ENCODE measurements at regions not wholly inside any gene's neighbourhood (a gene's known extent, or its start where the extent isn't known, plus 50 kb on each side); places are given as distances from the start of the nearest gene placed in this dataset.

DNA sequence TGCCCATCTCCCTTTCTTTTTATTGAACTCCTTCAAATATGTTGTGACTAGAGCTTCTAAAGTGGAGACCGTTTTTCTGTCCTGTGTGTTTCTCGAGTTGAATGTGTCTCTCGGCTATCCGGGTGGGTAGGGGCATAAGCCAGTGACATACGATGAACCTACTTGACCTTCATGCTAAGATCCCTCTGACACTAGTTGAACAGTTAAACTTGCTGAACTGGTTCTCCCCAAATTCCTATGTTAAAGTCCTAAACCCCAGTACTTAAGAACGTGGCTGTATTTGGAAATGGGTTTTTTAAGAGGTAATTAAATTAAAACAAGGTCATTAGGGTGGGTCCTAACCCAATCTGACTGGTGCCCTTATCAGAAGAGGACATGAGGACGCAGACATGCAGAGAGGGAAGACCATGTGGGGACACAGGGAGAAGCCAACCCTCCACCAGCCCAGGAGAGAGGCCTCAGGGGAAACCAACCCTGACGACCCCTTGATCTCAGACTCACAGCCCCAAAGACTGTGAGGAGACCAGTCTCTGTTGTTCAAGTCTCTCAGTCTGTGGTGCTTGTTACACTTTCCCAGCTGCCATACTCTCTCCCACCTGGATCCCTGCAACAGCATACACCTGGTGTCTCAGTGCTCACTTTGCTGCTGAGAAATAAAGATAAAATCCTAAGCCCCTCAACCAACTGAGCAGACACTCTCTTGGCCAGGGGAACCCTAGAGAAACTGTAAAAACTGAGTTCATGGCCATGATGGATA is 208.4 kb downstream of the MYLK4 start:
- no peaks in the 10 kb centered on the region for H3K79me2 ChIP-seq (ENCODE audit: insufficient read depth, low read length)
- H3K9me3 ChIP-seq (ENCODE audit: control insufficient read depth in 1 of 2, insufficient read depth in 1 of 2, low read depth in 1 of 2, low read length in 2 of 2), result no peaks in the 10 kb centered on the region
- H3K9me2 ChIP-seq (ENCODE audit: insufficient read depth), result no peaks in the 10 kb centered on the region
- H3K9ac ChIP-seq (ENCODE audit: low read length), result no peak overlapping the region
- ATAC-seq, result no peak
- no peak for DNase-seq (ENCODE audit: low read depth, low spot score)
- CTCF ChIA-PET, result no interaction called here
- no TSS peak for BruUV-seq (replicated peaks)
- H2AFZ ChIP-seq (ENCODE audit: low read depth, low read length, poor library complexity, severe bottlenecking), result no peak overlapping the region
- no peak overlapping the region for H3K4me3 ChIP-seq (replicated peaks in 1 of 2; ENCODE audit: low read depth in 1 of 2, low read length in 2 of 2)
- intact Hi-C loops (cut with micrococcal nuclease), result no loop called here
- H4K20me1 ChIP-seq (ENCODE audit: insufficient read depth), result no peaks in the 10 kb centered on the region
- POLR2A ChIA-PET, result no interaction called here
- H3K36me3 ChIP-seq (ENCODE audit: control insufficient read depth in 1 of 2, insufficient read depth in 2 of 2, low read length in 2 of 2), result no peaks in the 10 kb centered on the region
- RAD21 ChIA-PET (ENCODE audit: low non-redundant PET in 1 of 2, low total read pairs in 2 of 2, uncharacterized antibody in 2 of 2, unreplicated experiment in 2 of 2), result no interaction called here
- no peak overlapping the region for H3K4me2 ChIP-seq (ENCODE audit: low read length)
- H3K4me1 ChIP-seq (ENCODE audit: control insufficient read depth in 1 of 2, insufficient read depth in 2 of 2, low read length in 2 of 2), result peaks cover 0 to 5% of the 10 kb centered on the region in 2 experiments; a peak in 1 of 4 replicates
- no peak for TF ChIP-seq EZH2phosphoT487 (IDR thresholded peaks at IDR 0.05; ENCODE audit: borderline replicate concordance)
- TF ChIP-seq, protein P1, sequence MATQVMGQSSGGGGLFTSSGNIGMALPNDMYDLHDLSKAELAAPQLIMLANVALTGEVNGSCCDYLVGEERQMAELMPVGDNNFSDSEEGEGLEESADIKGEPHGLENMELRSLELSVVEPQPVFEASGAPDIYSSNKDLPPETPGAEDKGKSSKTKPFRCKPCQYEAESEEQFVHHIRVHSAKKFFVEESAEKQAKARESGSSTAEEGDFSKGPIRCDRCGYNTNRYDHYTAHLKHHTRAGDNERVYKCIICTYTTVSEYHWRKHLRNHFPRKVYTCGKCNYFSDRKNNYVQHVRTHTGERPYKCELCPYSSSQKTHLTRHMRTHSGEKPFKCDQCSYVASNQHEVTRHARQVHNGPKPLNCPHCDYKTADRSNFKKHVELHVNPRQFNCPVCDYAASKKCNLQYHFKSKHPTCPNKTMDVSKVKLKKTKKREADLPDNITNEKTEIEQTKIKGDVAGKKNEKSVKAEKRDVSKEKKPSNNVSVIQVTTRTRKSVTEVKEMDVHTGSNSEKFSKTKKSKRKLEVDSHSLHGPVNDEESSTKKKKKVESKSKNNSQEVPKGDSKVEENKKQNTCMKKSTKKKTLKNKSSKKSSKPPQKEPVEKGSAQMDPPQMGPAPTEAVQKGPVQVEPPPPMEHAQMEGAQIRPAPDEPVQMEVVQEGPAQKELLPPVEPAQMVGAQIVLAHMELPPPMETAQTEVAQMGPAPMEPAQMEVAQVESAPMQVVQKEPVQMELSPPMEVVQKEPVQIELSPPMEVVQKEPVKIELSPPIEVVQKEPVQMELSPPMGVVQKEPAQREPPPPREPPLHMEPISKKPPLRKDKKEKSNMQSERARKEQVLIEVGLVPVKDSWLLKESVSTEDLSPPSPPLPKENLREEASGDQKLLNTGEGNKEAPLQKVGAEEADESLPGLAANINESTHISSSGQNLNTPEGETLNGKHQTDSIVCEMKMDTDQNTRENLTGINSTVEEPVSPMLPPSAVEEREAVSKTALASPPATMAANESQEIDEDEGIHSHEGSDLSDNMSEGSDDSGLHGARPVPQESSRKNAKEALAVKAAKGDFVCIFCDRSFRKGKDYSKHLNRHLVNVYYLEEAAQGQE (IDR thresholded peaks at IDR 0.05; ENCODE audit: low read depth), result no peak
- TF ChIP-seq ZNF274 (IDR thresholded peaks at IDR 0.05; ENCODE audit: low read depth, low read length), result no peak
- TF ChIP-seq JUND (IDR thresholded peaks at IDR 0.05), result no peak
- TF ChIP-seq EGR1 (IDR thresholded peaks at IDR 0.05; ENCODE audit: low read depth), result no peak
- no peak overlapping the region for H3K27ac ChIP-seq (ENCODE audit: low read depth, low read length)
- no peaks in the 10 kb centered on the region for H3K27me3 ChIP-seq (ENCODE audit: insufficient read depth, low read length)

DNA sequence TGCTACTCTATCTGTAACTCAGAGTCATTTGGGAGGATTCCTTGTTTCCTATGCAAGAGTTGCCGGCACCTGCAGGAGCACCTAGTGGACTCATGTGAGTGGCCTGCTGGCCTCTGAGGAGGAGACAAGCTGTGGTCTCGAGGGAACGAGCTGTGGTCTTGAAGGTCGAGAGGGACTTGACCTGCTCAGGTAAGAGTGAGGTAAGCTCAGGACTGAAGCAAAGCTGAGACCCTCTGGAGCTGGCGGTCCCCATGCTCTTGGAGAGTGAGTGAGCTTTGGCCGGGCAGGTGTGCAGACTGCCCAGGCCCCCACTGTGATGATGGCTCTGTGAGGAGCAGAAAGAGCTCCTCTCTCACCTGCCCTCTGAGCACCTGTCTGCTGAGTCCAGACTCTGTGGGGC is 214.3 kb downstream of the MYLK4 start:
- Histone ChIP-seq H3K9ac (ENCODE audit: low read length) (no peak overlapping the region), H3K79me2 (ENCODE audit: insufficient read depth, low read length) (no peaks in the 10 kb centered on the region), H3K9me3 (ENCODE audit: control insufficient read depth in 1 of 2, insufficient read depth in 1 of 2, low read depth in 1 of 2, low read length in 2 of 2) (no peaks in the 10 kb centered on the region), H2AFZ (ENCODE audit: low read depth, low read length, poor library complexity, severe bottlenecking) (no peak overlapping the region), H3K27ac (ENCODE audit: low read depth, low read length) (no peak overlapping the region), H3K4me1 (ENCODE audit: control insufficient read depth in 1 of 2, insufficient read depth in 2 of 2, low read length in 2 of 2) (no peaks in the 10 kb centered on the region), H3K36me3 (ENCODE audit: control insufficient read depth in 1 of 2, insufficient read depth in 2 of 2, low read length in 2 of 2) (no peaks in the 10 kb centered on the region), H3K27me3 (ENCODE audit: insufficient read depth, low read length) (no peaks in the 10 kb centered on the region), H3K4me3 (replicated peaks in 1 of 2; ENCODE audit: low read depth in 1 of 2, low read length in 2 of 2) (no peak overlapping the region), H3K4me2 (ENCODE audit: low read length) (no peak overlapping the region), H3K9me2 (ENCODE audit: insufficient read depth) (no peaks in the 10 kb centered on the region), H4K20me1 (ENCODE audit: insufficient read depth) (no peaks in the 10 kb centered on the region)
- no TSS peak for BruUV-seq (replicated peaks)
- DNase-seq (ENCODE audit: low read depth, low spot score), result no peak
- RAD21 ChIA-PET (ENCODE audit: low non-redundant PET in 1 of 2, low total read pairs in 2 of 2, uncharacterized antibody in 2 of 2, unreplicated experiment in 2 of 2), result no interaction called here
- no peak for ATAC-seq
- CTCF ChIA-PET, result no interaction called here
- intact Hi-C loops (cut with micrococcal nuclease), result no loop called here
- POLR2A ChIA-PET, result no interaction called here
- TF ChIP-seq, protein P2, sequence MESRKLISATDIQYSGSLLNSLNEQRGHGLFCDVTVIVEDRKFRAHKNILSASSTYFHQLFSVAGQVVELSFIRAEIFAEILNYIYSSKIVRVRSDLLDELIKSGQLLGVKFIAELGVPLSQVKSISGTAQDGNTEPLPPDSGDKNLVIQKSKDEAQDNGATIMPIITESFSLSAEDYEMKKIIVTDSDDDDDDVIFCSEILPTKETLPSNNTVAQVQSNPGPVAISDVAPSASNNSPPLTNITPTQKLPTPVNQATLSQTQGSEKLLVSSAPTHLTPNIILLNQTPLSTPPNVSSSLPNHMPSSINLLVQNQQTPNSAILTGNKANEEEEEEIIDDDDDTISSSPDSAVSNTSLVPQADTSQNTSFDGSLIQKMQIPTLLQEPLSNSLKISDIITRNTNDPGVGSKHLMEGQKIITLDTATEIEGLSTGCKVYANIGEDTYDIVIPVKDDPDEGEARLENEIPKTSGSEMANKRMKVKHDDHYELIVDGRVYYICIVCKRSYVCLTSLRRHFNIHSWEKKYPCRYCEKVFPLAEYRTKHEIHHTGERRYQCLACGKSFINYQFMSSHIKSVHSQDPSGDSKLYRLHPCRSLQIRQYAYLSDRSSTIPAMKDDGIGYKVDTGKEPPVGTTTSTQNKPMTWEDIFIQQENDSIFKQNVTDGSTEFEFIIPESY (IDR thresholded peaks at IDR 0.05; ENCODE audit: extremely low read depth, insufficient replicate concordance, low read length), result no peak
- TF ChIP-seq ZNF274 (IDR thresholded peaks at IDR 0.05; ENCODE audit: low read depth, low read length) (no peak), POLR2AphosphoS5 (IDR thresholded peaks at IDR 0.05; ENCODE audit: low read depth, low read length) (no peak), SRF (IDR thresholded peaks at IDR 0.05; ENCODE audit: low read depth) (no peak), CBX3 (IDR thresholded peaks at IDR 0.05; ENCODE audit: low read depth) (no peak), EZH2 (IDR thresholded peaks at IDR 0.05) (no peak)
- TF ChIP-seq, protein P1 (IDR thresholded peaks at IDR 0.05; ENCODE audit: low read depth), result no peak

All from HCT116 (cell line).